ENCODE measurements at regions not wholly inside any gene's neighbourhood (a gene's known extent, or its start where the extent isn't known, plus 50 kb on each side); places are given as distances from the start of the nearest gene placed in this dataset.

DNA sequence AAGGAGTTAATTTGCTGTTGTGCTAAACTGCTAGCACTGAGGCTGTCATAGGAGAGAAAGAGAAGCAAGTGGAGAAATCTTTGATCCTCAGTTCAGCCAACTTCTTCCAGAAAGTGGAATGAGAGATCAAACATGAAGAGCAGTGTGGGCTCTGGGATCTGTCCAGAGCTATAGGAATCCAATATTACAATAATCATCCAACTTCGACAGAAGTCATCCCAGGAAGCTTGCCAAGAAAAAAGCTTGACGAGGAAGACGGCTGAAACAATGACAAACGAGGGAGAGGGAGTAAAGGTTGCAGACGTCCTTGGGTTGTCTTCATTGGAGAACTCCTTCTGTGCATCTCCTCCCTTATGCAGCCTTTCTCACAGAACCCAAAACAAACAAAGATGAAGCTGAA is 496.2 kb downstream of the INSC start:
- H3K36me3 ChIP-seq: no peaks in the 10 kb centered on the region
- no peaks in the 10 kb centered on the region for H3K9me3 ChIP-seq
- H3K4me3 ChIP-seq: no peak overlapping the region
- no peaks in the 10 kb centered on the region for H3K27me3 ChIP-seq
- DNase-seq: no peak

DNA sequence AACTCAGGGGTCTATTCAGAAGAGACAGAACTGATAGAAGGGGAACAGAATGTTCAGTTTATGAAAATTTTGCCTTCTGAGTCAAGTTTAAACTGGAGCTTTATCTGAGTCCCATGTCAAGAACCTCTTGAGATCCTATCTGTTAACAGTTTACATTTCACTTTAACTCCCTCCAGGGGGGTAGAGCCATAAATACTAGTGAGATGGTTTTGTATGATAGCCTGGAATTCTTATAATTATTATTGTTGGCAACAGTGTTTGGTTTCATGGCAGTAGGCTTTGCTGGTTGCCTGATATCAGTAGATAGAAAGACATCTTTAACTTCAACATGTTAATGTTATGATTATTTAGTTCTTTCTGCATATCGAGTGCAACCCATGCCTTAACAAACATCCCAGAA is 498.5 kb downstream of the INSC start:
- Histone ChIP-seq H3K36me3 (no peaks in the 10 kb centered on the region), H3K27me3 (no peaks in the 10 kb centered on the region), H3K4me3 (no peak overlapping the region), H3K9me3 (no peaks in the 10 kb centered on the region)
- no peak for DNase-seq

DNA sequence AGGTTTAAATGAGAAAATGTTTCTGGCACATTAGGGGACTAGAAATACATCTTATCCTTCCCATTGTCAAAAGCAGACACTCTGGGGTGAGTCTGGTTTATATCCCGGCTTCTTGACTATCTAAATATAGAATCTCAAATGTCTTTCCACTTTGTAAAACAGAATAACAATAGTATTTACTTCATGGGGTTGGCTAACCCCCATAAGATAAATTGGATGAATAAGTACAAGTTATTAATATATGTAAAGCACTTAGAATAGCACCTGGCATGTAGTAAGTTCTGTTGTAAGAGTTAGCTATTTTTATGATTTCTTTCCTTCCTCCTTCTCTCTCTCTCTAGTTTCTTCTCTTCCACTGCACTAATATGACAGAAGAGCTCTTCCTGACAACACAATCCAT is 499.1 kb downstream of the INSC start:
- Histone ChIP-seq H3K4me3 (no peak overlapping the region), H3K9me3 (no peaks in the 10 kb centered on the region), H3K27me3 (no peaks in the 10 kb centered on the region), H3K36me3 (no peaks in the 10 kb centered on the region)
- DNase-seq: no peak

DNA sequence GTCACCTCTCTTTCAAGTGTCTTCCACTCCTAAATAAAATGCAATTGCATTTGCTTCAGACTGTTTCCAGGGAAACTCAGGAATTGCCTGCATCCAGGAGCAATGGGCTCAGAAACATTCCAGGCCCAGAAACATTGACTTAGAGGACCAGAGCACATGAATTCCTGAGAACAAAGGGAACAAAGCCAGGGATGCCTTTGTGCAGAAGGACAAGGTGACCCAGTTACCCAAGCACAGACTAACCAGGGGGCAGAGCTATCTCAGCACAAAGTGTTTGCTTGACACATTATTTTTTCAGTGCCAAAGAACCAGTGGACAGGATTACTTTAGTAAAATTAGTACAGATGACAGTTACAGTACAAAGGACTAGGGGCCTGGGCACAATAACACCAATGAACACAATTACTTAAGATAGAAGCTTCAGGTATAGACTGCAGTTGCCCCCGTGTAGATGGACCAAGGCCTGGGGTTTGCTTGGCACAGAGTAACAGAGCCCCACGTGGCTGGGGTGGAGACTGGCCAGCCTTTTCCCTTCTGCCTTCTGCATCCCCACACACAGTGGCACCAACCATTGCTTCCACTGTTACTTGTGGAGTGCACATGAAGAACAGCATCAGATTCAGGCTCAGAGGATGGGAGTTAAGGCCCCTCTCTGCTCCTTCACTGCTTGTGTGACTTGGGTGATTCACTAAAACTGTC is 500.8 kb downstream of the INSC start:
- Histone ChIP-seq H3K9me3 (no peaks in the 10 kb centered on the region), H3K27me3 (no peaks in the 10 kb centered on the region), H3K36me3 (no peaks in the 10 kb centered on the region), H3K4me3 (no peak overlapping the region)
- DNase-seq: no peak

DNA sequence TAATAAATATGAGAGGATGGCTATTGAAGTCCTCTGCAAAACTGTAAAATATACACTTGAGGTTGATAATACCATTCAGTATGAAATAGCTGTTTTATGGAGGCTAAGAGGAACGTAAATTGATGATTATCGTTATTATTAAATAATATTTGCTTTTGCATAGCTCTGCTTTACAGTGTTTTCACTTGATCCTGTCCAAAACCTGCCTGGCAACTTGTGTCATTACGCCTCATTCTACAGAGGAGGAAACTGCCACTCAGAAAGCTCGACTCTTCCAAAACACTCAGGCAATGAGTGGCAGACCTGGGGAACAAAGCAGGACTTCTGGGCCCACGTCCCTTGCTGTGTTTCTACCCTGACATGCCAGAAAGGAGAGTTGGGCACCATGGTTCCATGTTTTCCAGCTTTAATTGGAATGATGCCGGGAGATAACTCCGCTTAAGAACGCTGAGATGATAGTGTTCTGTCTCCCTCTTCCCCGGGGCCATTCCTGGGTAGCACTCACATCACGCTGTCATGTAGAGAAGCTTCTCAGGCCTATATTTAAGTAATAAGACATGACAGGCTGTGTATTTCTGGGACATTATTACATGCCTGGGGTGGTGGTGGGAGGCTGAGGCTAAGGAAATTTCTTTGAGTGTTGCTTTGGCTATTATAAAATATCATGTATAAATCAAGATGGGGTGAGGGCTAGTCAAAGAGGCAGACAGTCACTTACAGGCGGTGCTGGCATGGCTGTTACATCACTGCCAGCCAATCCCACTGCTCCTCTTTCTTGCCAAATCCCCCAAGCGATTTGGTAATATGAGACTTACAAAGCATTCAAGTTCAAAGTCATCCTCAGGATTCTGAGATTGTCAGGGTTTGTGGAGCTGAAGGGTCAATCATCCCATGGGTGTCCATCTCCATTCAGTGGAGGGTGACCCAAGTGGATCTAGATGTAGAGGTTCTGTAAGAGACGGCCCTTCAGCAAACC is 501.7 kb downstream of the INSC start:
- Histone ChIP-seq H3K9me3 (no peaks in the 10 kb centered on the region), H3K36me3 (no peaks in the 10 kb centered on the region), H3K4me3 (no peak overlapping the region), H3K27me3 (no peaks in the 10 kb centered on the region)
- no peak for DNase-seq

DNA sequence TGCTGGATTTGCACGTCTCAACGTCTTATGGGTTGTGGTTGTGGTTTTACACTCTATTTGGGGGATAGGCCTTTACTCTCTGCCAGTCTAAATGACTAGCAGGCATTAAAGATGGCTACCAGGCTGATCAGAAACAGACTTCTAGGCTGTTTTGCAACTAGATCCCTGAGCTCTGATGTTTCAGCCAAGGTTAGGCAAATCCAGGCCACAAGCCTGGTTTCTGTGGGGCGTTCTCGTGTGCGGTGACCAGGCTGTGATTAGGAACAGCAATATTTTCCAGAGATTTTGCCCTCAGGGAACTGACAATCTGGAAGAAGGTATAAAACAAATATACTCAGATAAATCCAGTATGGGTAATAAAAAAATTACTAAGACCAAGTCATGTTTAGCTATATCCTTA is 502.4 kb downstream of the INSC start:
- H3K27me3 ChIP-seq: no peaks in the 10 kb centered on the region
- H3K36me3 ChIP-seq: no peaks in the 10 kb centered on the region
- no peaks in the 10 kb centered on the region for H3K9me3 ChIP-seq
- no peak overlapping the region for H3K4me3 ChIP-seq
- DNase-seq: no peak

DNA sequence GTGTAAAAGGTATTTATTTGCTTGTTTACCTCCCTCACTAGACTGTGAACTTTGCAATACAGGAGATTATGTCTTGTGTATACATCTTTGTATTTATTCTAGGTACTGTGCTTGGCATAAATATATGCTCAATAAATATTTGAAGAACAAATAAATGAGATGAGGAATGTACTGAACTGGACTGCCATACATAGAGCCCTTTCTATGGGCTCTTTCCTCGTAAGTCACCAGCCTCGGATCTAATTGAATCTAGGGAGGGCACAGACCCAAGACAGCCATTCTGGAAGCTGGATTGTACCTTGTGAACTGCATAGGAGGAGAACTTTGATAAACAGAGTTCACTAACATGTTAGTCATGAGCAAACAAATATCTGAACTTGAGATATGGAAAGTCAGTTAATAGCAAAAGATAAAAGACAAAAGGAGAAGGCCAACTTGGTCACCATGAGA is 503.9 kb downstream of the INSC start:
- no peak for DNase-seq
- no peaks in the 10 kb centered on the region for H3K27me3 ChIP-seq
- no peaks in the 10 kb centered on the region for H3K9me3 ChIP-seq
- H3K4me3 ChIP-seq: no peak overlapping the region
- no peaks in the 10 kb centered on the region for H3K36me3 ChIP-seq

DNA sequence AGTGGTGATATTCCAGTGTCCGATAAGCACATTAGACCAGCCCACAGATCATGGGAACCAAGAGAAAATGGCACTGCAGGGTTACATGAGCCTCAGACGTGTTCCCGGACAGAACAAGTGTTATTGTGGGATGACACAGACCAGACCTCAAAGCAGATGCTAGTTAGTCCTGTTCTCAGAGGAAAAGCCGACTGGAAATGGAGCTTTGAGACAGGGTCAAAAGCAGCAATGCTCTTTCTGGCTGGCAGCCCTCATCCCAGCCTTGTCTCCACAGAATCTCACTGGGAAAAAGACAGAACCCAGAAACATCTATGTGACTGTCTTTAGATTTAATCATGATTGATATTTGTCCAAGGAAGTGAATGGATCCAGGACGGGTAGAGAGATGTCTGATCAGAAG is 506.8 kb downstream of the INSC start:
- Histone ChIP-seq H3K9me3 (no peaks in the 10 kb centered on the region), H3K27me3 (no peaks in the 10 kb centered on the region), H3K36me3 (no peaks in the 10 kb centered on the region), H3K4me3 (no peak overlapping the region)
- no peak for DNase-seq

DNA sequence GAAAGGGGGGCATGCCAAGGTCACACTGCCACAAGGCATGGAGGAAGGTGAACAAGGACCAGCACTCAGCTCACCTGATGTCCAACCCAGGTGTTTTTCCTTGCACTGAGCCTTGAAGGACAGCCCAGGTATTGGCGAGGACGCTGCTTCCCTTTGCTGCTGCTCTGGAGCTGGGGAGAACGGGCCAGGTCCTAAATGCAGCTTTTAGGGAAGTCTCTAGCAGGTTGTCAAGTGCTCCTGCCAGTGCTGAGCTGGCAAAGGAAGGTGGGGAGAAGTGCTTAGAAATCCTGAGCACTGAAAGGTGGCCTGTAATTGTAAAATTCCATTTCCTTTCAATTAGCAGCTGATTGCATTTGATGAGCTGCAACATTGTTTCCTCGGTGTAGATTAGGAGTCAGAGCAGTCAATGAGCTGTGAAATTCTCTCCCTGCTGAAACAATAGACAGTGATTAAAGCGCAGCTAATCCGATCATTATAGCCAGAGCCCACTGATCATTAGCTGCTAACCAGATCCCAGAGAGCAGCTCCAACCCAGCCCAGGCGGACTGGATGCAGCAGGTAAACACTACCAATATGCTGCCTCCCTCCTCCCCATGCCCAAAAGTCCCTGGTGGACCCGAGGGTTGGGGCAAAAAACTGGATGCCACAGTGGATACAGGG is 507.6 kb downstream of the INSC start:
- Histone ChIP-seq H3K36me3 (no peaks in the 10 kb centered on the region), H3K9me3 (no peaks in the 10 kb centered on the region), H3K27me3 (no peaks in the 10 kb centered on the region), H3K4me3 (no peak overlapping the region)
- no peak for DNase-seq

DNA sequence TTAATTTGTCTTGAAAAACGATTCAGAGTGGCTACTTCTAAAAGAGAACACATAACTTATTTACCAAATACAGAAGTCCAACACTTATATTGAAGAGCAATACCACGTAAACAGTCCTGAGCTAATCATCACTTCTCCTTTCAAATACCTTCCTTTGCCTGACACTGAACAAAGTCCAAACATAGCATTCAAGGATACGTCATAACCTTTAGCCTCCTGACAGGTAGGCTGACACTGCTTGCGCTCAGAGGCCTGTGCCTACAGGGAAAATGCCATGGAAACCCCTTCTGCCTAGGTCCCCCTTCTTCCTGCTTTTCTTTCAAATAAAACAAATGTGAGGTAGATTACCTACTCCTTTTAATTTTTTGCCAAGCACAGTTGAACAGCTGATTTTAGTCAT is 510.0 kb downstream of the INSC start:
- no peaks in the 10 kb centered on the region for H3K9me3 ChIP-seq
- DNase-seq: no peak
- no peaks in the 10 kb centered on the region for H3K36me3 ChIP-seq
- H3K4me3 ChIP-seq: no peak overlapping the region
- no peaks in the 10 kb centered on the region for H3K27me3 ChIP-seq

DNA sequence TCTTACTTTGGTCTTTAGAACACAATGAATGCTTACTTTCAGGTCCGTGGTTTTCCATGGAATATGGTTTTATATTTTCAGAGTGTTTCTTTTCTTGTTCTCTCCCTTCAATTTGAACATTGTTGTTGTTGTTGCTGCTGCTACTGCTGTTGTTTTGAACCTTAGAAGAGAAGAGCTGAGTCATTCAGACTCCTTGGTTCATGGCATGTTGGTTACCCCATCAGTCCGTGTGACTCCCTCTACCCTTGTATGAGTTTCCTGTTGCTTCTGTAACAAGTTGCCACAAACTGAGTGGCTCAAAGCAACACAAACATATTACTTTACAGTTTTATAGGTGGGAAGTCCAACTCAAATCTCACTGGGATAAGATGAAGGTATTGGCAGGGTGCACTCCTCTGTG is 511.0 kb downstream of the INSC start:
- no peak for DNase-seq
- no peaks in the 10 kb centered on the region for H3K27me3 ChIP-seq

DNA sequence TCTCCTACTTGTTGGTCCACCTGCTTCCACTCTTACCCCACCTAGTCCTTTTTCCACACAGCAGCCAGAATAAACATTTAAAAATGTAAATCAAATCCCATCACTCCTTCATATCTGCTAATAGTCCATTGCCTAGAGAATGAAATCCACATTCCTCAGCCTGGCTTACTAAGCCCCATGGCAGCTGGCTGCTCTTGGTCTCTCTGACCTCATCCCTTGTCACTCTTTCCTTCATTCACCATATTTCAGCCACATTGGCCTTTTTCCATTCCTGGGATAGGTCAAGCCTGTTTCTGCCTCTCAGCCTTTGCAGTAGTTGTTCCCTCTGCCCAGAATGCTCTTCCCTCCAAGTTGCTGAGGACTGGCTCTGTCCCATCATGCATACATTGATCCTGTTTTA is 512.8 kb downstream of the INSC start:
- H3K36me3 ChIP-seq: no peaks in the 10 kb centered on the region
- DNase-seq: peak; percentile 49
- H3K4me3 ChIP-seq: no peak overlapping the region
- H3K9me3 ChIP-seq: no peaks in the 10 kb centered on the region
- no peaks in the 10 kb centered on the region for H3K27me3 ChIP-seq

More for the DNA sequence above, 511.0 kb downstream of the INSC start:
- H3K36me3 ChIP-seq: no peaks in the 10 kb centered on the region
- no peak overlapping the region for H3K4me3 ChIP-seq
- H3K9me3 ChIP-seq: no peaks in the 10 kb centered on the region

DNA sequence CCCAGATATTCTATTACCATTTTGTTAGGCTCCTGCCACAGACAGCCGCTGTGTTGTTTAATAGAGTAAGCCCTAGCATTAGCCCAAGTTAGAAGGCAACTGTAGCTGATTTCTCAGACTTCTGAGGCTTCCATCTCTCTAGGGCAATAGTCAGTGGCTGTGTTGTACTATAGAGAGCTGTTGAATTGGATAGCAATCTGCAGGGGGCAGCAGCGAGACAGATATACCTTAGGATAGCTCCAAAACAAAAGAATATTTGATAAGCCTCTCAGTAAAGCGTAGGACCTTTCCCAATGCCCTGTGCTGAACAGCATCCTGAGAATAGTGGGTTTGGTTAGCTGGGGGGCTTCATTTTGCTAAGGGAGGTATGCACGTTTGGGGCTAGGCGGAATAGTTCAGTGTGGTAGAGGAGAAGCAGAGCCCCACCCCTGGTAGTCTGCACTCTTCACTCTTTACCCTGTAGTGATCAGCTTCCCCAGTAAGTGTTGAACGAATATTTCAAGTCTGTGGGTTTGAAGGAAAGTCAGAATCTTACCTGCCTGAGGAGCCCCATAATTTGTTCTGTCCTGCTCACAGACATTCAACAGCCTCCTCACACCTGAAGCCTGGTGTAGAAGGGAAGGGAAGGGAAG is 515.1 kb downstream of the INSC start:
- Histone ChIP-seq H3K4me3 (no peak overlapping the region), H3K27me3 (no peaks in the 10 kb centered on the region), H3K9me3 (no peaks in the 10 kb centered on the region), H3K36me3 (no peaks in the 10 kb centered on the region)
- DNase-seq: no peak

DNA sequence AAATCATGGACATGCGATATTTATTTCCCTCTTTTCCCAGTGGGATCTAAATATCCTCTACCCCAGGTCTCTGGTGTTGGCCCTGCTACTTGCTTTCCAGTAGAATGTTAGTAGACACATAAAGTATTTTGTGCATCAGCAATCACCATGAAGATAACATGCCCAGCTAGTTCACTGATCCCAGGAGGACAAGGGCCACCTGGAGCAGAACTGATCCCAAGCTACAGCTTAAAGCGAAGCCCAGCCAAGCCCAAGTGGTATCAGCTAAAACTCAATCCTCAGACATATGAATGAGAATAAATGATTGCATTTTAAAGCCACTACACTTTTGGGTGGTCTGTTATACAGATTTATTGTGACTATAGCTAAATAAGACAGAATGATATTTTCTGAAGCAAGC is 516.2 kb downstream of the INSC start:
- H3K9me3 ChIP-seq: no peaks in the 10 kb centered on the region
- no peaks in the 10 kb centered on the region for H3K36me3 ChIP-seq
- H3K27me3 ChIP-seq: no peaks in the 10 kb centered on the region
- no peak overlapping the region for H3K4me3 ChIP-seq
- no peak for DNase-seq

DNA sequence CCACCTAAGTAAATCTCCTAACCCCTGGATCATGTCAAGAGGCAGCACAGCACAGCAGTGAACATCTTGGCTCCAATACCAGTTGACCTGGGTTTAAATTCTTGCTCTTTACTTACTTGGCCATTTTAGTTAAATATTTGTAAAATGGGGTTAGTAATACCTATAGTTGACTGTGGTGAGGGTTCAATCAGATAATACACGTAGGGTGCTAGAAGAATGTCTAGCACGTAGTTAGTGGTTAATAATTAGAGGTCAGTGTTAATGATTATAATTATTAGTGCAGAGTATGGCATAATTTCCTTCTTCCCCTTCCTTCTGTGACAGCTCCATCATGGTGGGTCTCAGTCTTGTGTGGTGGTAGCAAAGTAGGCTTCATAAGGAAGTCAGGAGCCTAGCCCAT is 520.8 kb downstream of the INSC start:
- Histone ChIP-seq H3K27me3 (no peaks in the 10 kb centered on the region), H3K9me3 (no peaks in the 10 kb centered on the region), H3K36me3 (no peaks in the 10 kb centered on the region), H3K4me3 (no peak overlapping the region)
- DNase-seq: no peak

DNA sequence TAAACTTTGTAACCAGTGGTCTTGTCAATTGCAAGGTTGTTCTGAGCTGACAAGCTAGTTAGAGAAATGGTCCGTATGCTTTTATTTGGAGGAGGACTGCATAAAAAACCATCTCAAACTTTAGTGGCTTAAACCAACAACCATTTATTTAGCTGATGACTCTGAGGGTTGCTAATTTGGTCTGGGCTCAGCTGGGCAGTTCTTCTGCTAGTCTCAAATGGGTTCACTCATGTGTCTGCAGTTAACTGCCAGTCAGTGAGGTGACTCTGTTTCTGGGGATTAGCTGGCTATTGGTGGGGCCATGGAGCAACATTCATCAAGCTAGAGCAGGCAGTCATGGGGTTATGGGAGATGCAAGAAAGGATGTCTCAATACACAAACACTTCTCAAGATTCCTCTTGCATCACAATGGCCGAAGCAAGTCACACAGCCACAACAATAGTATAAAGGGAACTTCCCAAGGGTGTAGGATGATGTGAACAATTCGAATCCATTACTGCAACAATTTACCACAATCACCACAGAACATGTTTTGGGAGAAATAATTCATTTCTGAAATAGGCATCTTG is 521.9 kb downstream of the INSC start:
- no peak for DNase-seq
- H3K36me3 ChIP-seq: no peaks in the 10 kb centered on the region
- H3K4me3 ChIP-seq: no peak overlapping the region
- H3K27me3 ChIP-seq: no peaks in the 10 kb centered on the region
- H3K9me3 ChIP-seq: no peaks in the 10 kb centered on the region

DNA sequence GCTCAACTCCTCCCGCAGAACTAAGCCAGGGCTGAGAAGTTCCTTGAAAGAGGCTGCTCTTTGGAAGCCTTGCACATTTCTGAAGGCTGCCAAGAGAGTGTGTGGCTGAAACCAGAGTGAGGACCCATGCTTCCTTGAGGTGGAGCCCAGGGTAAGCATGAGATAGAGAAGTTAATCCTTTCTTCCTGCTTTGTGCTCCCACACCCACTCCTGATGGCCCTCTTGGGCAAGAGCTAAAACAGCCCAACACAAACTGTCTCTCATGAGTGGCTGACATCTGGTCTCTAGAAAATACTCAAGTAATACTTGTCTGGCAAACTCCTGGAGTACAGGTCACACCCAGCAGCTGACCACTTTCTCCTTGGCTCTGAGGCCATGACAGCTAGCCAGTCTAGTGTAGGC is 523.7 kb downstream of the INSC start:
- no peaks in the 10 kb centered on the region for H3K27me3 ChIP-seq
- no peaks in the 10 kb centered on the region for H3K36me3 ChIP-seq
- H3K4me3 ChIP-seq: no peak overlapping the region
- H3K9me3 ChIP-seq: no peaks in the 10 kb centered on the region
- DNase-seq: peak; percentile 20

Measured in MG63 (cell line).